Liver (tissue), 3 donors: ENCODE measurements at regions not wholly inside any gene's neighbourhood (a gene's known extent, or its start where the extent isn't known, plus 50 kb on each side); places are given as distances from the start of the nearest gene placed in this dataset.

ENCODE experiments used
- ATF3 ChIP-seq: IDR thresholded peaks from 2 replicates; pipeline ENCODE4 v1.6.1; 2016; ENCODE audit warnings: antibody characterized with exemption
- CTCF ChIP-seq: fragments of 150-350 bp; IDR thresholded peaks from 2 replicates; pipeline ENCODE4 v1.5.1; 2017; ENCODE audit warnings: improper control_type of control experiment, low read depth, low read length; ENCODE audit not compliant: missing input control
- EGR1 ChIP-seq, 2 donors: IDR thresholded peaks; 2 replicates each; pipeline ENCODE4 v1.6.1; 2016 to 2018; ENCODE audit warnings: antibody characterized with exemption in 2 of 2, low read depth in 2 of 2
- FOXA1 ChIP-seq: IDR thresholded peaks from 2 replicates; pipeline ENCODE4 v1.6.1; 2016; ENCODE audit warnings: antibody characterized with exemption
- GABPA ChIP-seq, 2 donors: IDR thresholded peaks in 1 of 2; conservative IDR thresholded peaks in 1 of 2; 2 replicates each; pipeline ENCODE4 v1.6.1; 2016; ENCODE audit warnings: antibody characterized with exemption in 2 of 2, mild to moderate bottlenecking in 1 of 2, moderate library complexity in 1 of 2
- HNF4G ChIP-seq: IDR thresholded peaks from 2 replicates; pipeline ENCODE4 v1.6.1; 2016; ENCODE audit warnings: antibody characterized with exemption
- JUND ChIP-seq, 2 donors: IDR thresholded peaks; 2 replicates each; pipeline ENCODE4 v1.6.1; 2016; ENCODE audit warnings: antibody characterized with exemption in 2 of 2
- MAX ChIP-seq: IDR thresholded peaks from 2 replicates; pipeline ENCODE4 v1.6.1; 2016; ENCODE audit warnings: antibody characterized with exemption
- RAD21 ChIP-seq, 2 donors: IDR thresholded peaks; 2 replicates each; pipeline ENCODE4 v1.6.1; 2016; ENCODE audit warnings: antibody characterized with exemption in 2 of 2, mild to moderate bottlenecking in 2 of 2
- REST ChIP-seq: IDR thresholded peaks from 2 replicates; pipeline ENCODE4 v1.6.1; 2016; ENCODE audit warnings: antibody characterized with exemption, mild to moderate bottlenecking
- RXRA ChIP-seq, 2 donors: IDR thresholded peaks; 2 replicates each; pipeline ENCODE4 v1.6.1; 2017 to 2018; ENCODE audit warnings: antibody characterized with exemption in 2 of 2, mild to moderate bottlenecking in 1 of 2
- SP1 ChIP-seq: IDR thresholded peaks from 2 replicates; pipeline ENCODE4 v1.6.1; 2018; ENCODE audit warnings: antibody characterized with exemption, mild to moderate bottlenecking
- TAF1 ChIP-seq: conservative IDR thresholded peaks from 2 replicates; pipeline ENCODE4 v1.6.1; 2016; ENCODE audit warnings: antibody characterized with exemption, mild to moderate bottlenecking
- YY1 ChIP-seq: IDR thresholded peaks from 2 replicates; pipeline ENCODE4 v1.6.1; 2016; ENCODE audit warnings: antibody characterized with exemption, mild to moderate bottlenecking
- donor health status: healthy.
- donor health status: healthy.

GRCh38 chr5:103469288-103470040 lies 93.1 kb downstream of the NUDT12 start:
- no peak for TF ChIP-seq CTCF
- TF ChIP-seq RXRA (IDR thresholded peaks at IDR 0.05), result no peak
- TF ChIP-seq SP1, result no peak
- TF ChIP-seq RAD21 (IDR thresholded peaks at IDR 0.05), result no peak
- TF ChIP-seq EGR1 (IDR thresholded peaks at IDR 0.05; ENCODE audit: low read depth in 2 of 2), result no peak
- no peak for TF ChIP-seq MAX
- no peak for TF ChIP-seq JUND (IDR thresholded peaks at IDR 0.05)
- TF ChIP-seq TAF1, result no peak
- no peak for TF ChIP-seq GABPA (IDR thresholded peaks at IDR 0.05 in 1 of 2, conservative IDR thresholded peaks at IDR 0.05 in 1 of 2)
- TF ChIP-seq ATF3, result no peak
- no peak for TF ChIP-seq REST
- no peak for TF ChIP-seq HNF4G
- TF ChIP-seq FOXA1, result no peak
- TF ChIP-seq YY1, result no peak
